Endothelial cell (in vitro differentiated cells): ENCODE measurements at regions not wholly inside any gene's neighbourhood (a gene's known extent, or its start where the extent isn't known, plus 50 kb on each side); places are given as distances from the start of the nearest gene placed in this dataset.

Experiments
- DNase-seq: peaks from one replicate; pipeline ENCODE4 v3.0.0; 2021; ENCODE audit warnings: low spot score
- H3K27ac Mint-ChIP-seq: one replicate; pipeline ENCODE4 v1.8.0; 2021; ENCODE audit warnings: mixed read lengths, inconsistent platforms; ENCODE audit not compliant: unreplicated experiment
- H3K27me3 Mint-ChIP-seq: one replicate; pipeline ENCODE4 v1.8.0; 2021; ENCODE audit warnings: mild to moderate bottlenecking, moderate library complexity, mixed read lengths, inconsistent platforms; ENCODE audit not compliant: unreplicated experiment
- H3K36me3 Mint-ChIP-seq: one replicate; pipeline ENCODE4 v1.8.0; 2021; ENCODE audit warnings: mild to moderate bottlenecking, low read depth, mixed read lengths, inconsistent platforms; ENCODE audit not compliant: unreplicated experiment
- H3K4me1 Mint-ChIP-seq: one replicate; pipeline ENCODE4 v1.8.0; 2021; ENCODE audit warnings: mild to moderate bottlenecking, mixed read lengths, inconsistent platforms; ENCODE audit not compliant: unreplicated experiment
- H3K4me3 Mint-ChIP-seq: one replicate; pipeline ENCODE4 v1.8.0; 2021; ENCODE audit warnings: mild to moderate bottlenecking, mixed read lengths, inconsistent platforms; ENCODE audit not compliant: unreplicated experiment
- H3K9me3 Mint-ChIP-seq: one replicate; pipeline ENCODE4 v1.8.0; 2021; ENCODE audit warnings: mixed read lengths, inconsistent platforms; ENCODE audit not compliant: unreplicated experiment
- TF ChIP-seq, protein P1 (sequence below): fragments of 200-600 bp; sonication (generic); IDR thresholded peaks from one replicate; pipeline ENCODE4 v1.5.0; 2021; ENCODE audit warnings: antibody characterized with exemption; ENCODE audit not compliant: unreplicated experiment

DNA sequence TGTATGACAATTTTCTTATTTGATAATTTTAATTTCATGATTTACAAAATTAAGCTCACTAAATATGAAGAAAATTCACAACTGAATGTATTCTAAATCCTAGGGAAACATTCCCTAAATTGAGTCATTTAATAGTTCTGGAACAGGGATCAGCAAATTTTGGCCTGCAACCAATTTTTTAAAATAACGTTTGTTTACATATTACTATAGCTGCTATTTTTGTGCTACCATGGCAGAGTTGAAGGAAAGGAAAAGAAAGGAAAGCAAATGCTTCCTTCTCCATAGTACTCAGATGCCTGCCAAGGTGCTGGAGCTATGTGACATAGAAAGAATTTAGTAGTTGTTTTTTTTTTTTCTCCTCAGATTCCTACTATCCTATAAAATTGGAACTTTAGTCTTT, 1307.7 kb upstream of the LRRTM3 start:
- Mint-ChIP-seq H3K27ac (no peak overlapping the region), H3K36me3 (peaks cover 20% of the 10 kb centered on the region), H3K9me3 (no peaks in the 10 kb centered on the region), H3K4me1 (no peaks in the 10 kb centered on the region), H3K4me3 (no peak overlapping the region), H3K27me3 (no peaks in the 10 kb centered on the region)
- TF ChIP-seq, protein P1, sequence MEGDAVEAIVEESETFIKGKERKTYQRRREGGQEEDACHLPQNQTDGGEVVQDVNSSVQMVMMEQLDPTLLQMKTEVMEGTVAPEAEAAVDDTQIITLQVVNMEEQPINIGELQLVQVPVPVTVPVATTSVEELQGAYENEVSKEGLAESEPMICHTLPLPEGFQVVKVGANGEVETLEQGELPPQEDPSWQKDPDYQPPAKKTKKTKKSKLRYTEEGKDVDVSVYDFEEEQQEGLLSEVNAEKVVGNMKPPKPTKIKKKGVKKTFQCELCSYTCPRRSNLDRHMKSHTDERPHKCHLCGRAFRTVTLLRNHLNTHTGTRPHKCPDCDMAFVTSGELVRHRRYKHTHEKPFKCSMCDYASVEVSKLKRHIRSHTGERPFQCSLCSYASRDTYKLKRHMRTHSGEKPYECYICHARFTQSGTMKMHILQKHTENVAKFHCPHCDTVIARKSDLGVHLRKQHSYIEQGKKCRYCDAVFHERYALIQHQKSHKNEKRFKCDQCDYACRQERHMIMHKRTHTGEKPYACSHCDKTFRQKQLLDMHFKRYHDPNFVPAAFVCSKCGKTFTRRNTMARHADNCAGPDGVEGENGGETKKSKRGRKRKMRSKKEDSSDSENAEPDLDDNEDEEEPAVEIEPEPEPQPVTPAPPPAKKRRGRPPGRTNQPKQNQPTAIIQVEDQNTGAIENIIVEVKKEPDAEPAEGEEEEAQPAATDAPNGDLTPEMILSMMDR: no peak
- DNase-seq: no peak

DNA sequence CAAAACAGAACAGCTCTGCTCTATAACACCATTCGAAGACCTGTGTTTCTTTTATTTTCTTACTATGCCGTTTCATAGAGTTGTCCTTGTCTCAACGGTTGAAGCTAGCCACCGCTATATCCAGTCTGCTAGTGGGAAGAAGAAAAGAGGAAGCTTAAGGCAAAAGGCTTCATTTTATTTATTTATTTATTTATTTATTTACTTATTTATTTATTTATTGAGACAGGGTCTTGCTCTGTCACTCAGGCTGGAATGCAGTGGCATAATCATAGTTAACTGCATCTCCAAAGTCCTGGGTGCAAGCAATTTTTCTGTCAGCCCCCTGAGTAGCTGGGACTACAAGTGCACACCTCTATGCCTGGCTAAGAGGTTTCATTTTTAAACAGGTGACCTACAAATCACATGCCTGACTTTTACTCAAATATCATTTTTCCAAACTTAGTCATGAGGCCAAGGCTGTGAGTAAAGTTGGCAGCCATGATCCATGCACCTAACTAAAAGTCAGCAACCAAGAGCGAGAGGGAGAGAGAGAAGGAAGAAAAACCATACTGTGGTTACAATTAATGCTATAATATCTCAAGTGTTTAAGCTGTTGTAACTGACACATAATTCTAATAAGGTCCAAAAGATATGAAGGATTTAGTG, 1305.3 kb upstream of the LRRTM3 start:
- Mint-ChIP-seq H3K9me3 (no peaks in the 10 kb centered on the region), H3K36me3 (peaks cover 7% of the 10 kb centered on the region), H3K27me3 (no peaks in the 10 kb centered on the region), H3K4me1 (no peaks in the 10 kb centered on the region), H3K4me3 (no peak overlapping the region), H3K27ac (no peak overlapping the region)
- TF ChIP-seq, protein P1: no peak
- DNase-seq: no peak

DNA sequence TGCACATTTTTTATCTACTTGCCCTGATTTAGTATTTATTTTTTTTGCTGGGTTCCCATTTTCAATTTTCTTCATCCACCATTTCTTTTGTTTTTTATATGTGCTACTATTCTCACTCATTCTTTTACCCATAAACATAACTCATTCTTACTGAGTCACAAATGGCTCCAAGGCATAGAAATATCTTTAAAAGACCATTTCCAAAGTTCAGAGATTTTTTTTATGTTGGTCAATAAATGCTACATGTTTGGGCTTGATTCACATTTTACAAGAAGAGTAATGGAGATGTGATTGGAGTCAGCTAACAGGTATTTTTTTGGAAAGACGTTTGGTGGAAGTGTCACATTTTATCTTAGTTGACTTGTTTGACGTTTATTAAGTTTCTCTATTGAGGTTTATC, 1303.2 kb upstream of the LRRTM3 start:
- H3K9me3 Mint-ChIP-seq: no peaks in the 10 kb centered on the region
- no peaks in the 10 kb centered on the region for H3K27me3 Mint-ChIP-seq
- no peaks in the 10 kb centered on the region for H3K4me1 Mint-ChIP-seq
- H3K36me3 Mint-ChIP-seq: no peaks in the 10 kb centered on the region
- TF ChIP-seq, protein P1: no peak
- H3K27ac Mint-ChIP-seq: no peak overlapping the region
- H3K4me3 Mint-ChIP-seq: no peak overlapping the region
- no peak for DNase-seq

- no peaks in the 10 kb centered on the region for H3K4me1 Mint-ChIP-seq
- no peaks in the 10 kb centered on the region for H3K9me3 Mint-ChIP-seq
- TF ChIP-seq, protein P1: no peak
- no peak overlapping the region for H3K27ac Mint-ChIP-seq
- no peak for DNase-seq
- H3K4me3 Mint-ChIP-seq: no peak overlapping the region
- no peaks in the 10 kb centered on the region for H3K27me3 Mint-ChIP-seq
- peaks cover 3% of the 10 kb centered on the region for H3K36me3 Mint-ChIP-seq
Measured at GRCh38 chr10:65628493-65629139, 1297.2 kb upstream of the LRRTM3 start.

- no peak overlapping the region for H3K4me3 Mint-ChIP-seq
- H3K27me3 Mint-ChIP-seq: peaks cover 2% of the 10 kb centered on the region
- no peak for DNase-seq
- no peaks in the 10 kb centered on the region for H3K9me3 Mint-ChIP-seq
- peaks cover under 1% of the 10 kb centered on the region for H3K36me3 Mint-ChIP-seq
- TF ChIP-seq, protein P1: no peak
- no peaks in the 10 kb centered on the region for H3K4me1 Mint-ChIP-seq
- H3K27ac Mint-ChIP-seq: no peak overlapping the region
Measured at GRCh38 chr10:65660006-65660405, 1265.8 kb upstream of the LRRTM3 start.
